ENCODE measurements at regions not wholly inside any gene's neighbourhood (a gene's known extent, or its start where the extent isn't known, plus 50 kb on each side); places are given as distances from the start of the nearest gene placed in this dataset.
"Not testable (repeated sequence)": the region's sequence is repeated elsewhere in the genome, so short reads cannot be mapped to it uniquely, and the experiment has no call there.

DNA sequence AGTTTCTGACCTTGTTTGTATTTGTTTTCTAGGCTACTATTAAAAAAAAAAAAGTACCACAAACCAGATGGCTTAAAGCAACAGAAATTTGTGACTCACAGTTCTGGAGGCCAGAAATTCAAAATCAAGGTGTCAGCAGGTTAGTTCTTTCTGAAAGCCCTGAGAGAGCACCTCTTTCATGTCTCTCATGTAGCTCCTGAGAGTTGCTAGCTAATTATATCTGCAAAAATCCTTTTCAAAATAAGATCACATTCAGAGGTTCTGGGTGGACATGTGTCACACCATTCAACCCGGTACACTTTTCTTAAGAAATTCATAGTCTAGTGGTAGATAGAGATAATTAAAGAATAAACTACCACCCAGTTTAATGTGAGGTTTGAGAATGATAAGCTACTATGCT lies 888.6 kb downstream of the GRID1 start:
- no peak for DNase-seq (ENCODE audit: extremely low spot score)
- TF ChIP-seq, protein P1, sequence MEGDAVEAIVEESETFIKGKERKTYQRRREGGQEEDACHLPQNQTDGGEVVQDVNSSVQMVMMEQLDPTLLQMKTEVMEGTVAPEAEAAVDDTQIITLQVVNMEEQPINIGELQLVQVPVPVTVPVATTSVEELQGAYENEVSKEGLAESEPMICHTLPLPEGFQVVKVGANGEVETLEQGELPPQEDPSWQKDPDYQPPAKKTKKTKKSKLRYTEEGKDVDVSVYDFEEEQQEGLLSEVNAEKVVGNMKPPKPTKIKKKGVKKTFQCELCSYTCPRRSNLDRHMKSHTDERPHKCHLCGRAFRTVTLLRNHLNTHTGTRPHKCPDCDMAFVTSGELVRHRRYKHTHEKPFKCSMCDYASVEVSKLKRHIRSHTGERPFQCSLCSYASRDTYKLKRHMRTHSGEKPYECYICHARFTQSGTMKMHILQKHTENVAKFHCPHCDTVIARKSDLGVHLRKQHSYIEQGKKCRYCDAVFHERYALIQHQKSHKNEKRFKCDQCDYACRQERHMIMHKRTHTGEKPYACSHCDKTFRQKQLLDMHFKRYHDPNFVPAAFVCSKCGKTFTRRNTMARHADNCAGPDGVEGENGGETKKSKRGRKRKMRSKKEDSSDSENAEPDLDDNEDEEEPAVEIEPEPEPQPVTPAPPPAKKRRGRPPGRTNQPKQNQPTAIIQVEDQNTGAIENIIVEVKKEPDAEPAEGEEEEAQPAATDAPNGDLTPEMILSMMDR (IDR thresholded peaks at IDR 0.05; ENCODE audit: control extremely low read depth, extremely low read depth, low read depth, missing control alignments), result no peak
- ChIA-PET POLR2A (no interaction called here), CTCF (interaction anchor here (0.8 to 1.4 kb wide), 2 partner anchors 26 to 39 kb away, joined by 3 to 5 read pairs; no protein-coding TSS in a partner anchor)

DNA sequence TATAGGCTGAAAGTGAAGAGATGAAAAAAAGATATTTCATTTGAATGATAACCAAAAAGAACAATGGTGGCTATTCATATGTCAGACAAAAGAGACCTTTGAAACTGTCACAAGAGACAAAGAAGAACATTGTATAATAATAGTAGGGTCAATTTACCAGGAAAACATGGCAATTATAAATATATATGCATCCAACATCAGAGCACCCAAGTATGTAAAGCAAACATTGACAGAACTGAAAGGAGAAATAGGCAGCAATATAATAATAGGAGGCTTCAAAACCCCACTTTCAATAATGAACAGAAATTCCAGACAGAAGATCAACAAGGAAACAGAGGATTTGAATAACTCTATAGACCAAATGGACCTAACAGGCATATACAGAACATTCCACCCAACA lies 876.2 kb downstream of the GRID1 start:
- CTCF ChIA-PET, result no interaction called here
- POLR2A ChIA-PET, result no interaction called here
- no peak for DNase-seq (ENCODE audit: extremely low spot score)

DNA sequence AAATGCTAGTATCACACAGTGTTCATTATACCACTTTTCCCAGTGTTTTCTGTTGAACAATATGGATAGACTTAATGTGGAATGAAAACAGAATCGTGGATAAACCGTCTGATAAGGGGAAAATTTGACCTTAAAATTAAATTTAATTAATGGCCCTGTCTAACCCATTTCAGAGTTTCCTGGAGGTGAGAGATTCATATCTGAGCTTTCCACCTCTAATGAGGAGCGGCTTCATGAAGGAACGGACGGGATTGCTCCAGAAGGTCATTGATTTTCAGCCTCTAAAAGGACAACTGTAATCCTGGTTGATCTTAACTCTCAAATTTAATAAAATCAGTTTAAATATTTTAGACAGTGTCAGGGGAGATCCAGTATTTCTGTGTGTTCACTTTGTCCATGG lies 874.9 kb downstream of the GRID1 start:
- POLR2A ChIA-PET, result no interaction called here
- TF ChIP-seq, protein P1 (IDR thresholded peaks at IDR 0.05; ENCODE audit: control extremely low read depth, extremely low read depth, low read depth, missing control alignments), result no peak
- CTCF ChIA-PET, result no interaction called here
- no peak for DNase-seq (ENCODE audit: extremely low spot score)

More for the DNA sequence above, 876.2 kb downstream of the GRID1 start:
- TF ChIP-seq, protein P1 (IDR thresholded peaks at IDR 0.05; ENCODE audit: control extremely low read depth, extremely low read depth, low read depth, missing control alignments), result no peak

DNA sequence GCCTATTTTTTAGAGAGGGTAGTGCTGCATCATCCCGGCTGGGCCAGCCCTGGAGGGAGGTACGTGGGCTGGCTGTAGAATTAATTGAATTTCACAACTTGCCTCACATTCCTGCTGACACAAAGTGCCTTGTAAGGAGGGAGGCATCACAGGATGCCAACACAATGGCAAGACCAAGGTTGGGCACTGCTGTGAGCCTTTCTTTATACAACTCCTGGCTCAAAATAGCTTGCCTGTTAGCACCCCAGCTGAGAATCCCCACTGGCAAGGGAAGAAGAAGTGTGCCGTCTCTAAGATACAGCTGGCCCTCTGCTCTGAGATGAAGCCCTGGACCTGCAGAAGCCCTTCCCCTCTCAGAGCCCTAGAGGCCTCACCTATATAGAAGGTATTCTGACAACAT lies 873.9 kb downstream of the GRID1 start:
- ChIA-PET POLR2A (no interaction called here), CTCF (interaction anchor here (1.0 to 1.1 kb wide), 2 partner anchors 12 to 21 kb away, joined by 3 read pairs; no protein-coding TSS in a partner anchor)
- TF ChIP-seq, protein P1 (IDR thresholded peaks at IDR 0.05; ENCODE audit: control extremely low read depth, extremely low read depth, low read depth, missing control alignments), result no peak
- DNase-seq (ENCODE audit: extremely low spot score), result no peak

DNA sequence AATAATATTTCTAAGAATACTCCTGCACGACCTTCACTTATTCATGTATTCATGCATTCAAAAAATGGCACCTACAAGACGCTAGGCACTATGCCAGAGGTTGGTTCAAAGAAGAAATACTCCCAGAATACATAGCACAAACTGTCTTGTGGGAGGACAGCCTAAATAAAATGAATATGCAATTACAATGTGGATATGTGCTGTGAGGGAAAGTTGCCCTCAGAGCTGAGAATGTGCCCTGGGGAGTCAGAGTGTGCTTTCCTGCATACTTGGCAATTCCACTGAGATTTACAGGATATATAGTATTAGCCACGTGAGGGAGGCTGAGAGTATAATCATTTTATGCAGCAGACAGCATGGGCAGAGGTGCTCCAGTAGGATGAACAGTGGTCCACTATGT lies 872.9 kb downstream of the GRID1 start:
- POLR2A ChIA-PET, result no interaction called here
- CTCF ChIA-PET, result no interaction called here
- no peak for DNase-seq (ENCODE audit: extremely low spot score)
- TF ChIP-seq, protein P1 (IDR thresholded peaks at IDR 0.05; ENCODE audit: control extremely low read depth, extremely low read depth, low read depth, missing control alignments), result no peak

DNA sequence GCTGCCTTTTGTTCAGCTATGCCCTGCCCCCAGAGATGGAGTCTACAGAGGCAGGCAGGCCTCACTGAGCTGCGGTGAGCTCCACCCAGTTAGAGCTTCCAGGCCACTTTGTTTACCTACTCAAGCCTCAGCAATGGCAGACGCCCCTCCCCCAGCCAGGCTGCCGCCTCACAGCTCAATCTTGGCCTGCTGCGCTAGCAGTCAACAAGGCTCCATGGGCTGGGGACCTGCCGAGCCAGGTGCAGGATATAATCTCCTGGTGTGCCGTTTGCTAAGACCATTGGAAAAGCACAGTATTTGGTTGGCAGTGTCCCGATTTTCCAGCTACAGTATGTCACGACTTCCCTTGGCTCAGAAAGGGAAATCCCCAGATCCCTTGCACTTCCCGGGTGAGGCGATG lies 862.0 kb downstream of the GRID1 start:
- DNase-seq (ENCODE audit: extremely low spot score); POLR2A ChIA-PET: not testable (repeated sequence)
- CTCF ChIA-PET, result interaction anchor here (1.4 kb wide), 1 partner anchor 12 kb away, joined by 3 read pairs; no protein-coding TSS in a partner anchor

DNA sequence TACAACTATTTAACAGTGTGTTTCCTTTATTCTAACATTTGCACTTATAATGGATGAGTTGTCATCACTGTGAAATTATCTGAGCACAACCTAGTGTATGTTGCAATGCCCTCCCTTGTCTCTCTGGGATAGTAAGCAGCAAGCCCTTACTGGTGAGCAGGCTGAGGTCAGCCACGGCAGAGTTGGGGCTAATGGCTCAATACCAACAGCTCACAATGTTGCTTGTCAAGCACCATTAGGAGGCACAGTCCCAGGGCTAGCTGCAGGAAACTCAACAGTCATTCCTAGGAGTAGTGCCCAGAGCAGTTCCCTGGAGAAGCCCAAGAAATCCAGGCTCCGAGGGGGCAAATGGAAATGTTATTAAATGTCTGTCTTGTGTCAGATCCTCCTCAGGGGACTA lies 858.4 kb downstream of the GRID1 start:
- TF ChIP-seq, protein P1 (IDR thresholded peaks at IDR 0.05; ENCODE audit: control extremely low read depth, extremely low read depth, low read depth, missing control alignments), result no peak
- ChIA-PET CTCF (no interaction called here), POLR2A (no interaction called here)
- DNase-seq (ENCODE audit: extremely low spot score), result no peak

All from GM10248 (cell line).